ENCODE measurements at regions not wholly inside any gene's neighbourhood (a gene's known extent, or its start where the extent isn't known, plus 50 kb on each side); places are given as distances from the start of the nearest gene placed in this dataset.

GRCh38 chr2:71941726-71942525 lies 205.7 kb downstream of the CYP26B1 start:
- no peaks in the 10 kb centered on the region for H3K36me3 ChIP-seq
- no peak overlapping the region for H3K27ac ChIP-seq
- no peaks in the 10 kb centered on the region for H3K4me1 ChIP-seq
- peak in 1 of 2 donors; percentile 72 for DNase-seq
- no peak for TF ChIP-seq POLR2AphosphoS5 (IDR thresholded peaks at IDR 0.05)
- TF ChIP-seq POLR2A (IDR thresholded peaks at IDR 0.05), result no peak
- no peak for TF ChIP-seq EP300 (IDR thresholded peaks at IDR 0.05)
- TF ChIP-seq CTCF (IDR thresholded peaks at IDR 0.05), result no peak
- WGBS, 5 donors, result 82 to 89% (median 85%) methylated on average over 10 to 11 of the region's 11 CpGs
- no peak overlapping the region for H3K4me3 ChIP-seq
- peaks cover 0 to 14% (median 0%) of the 10 kb centered on the region in 3 donors for H3K27me3 ChIP-seq
- intact Hi-C loops (cut with DNase I; ENCODE audit: low total_unique reads), result no loop called here
- H3K9me3 ChIP-seq, result no peaks in the 10 kb centered on the region

- WGBS, 5 donors, result 52 to 70% (median 58%) methylated on average over 5 of the region's 5 CpGs
- Histone ChIP-seq H3K4me3 (no peak overlapping the region), H3K9me3 (no peaks in the 10 kb centered on the region), H3K27me3 (peaks cover 0 to 14% (median 0%) of the 10 kb centered on the region in 3 donors), H3K27ac (no peak overlapping the region), H3K36me3 (no peaks in the 10 kb centered on the region), H3K4me1 (no peaks in the 10 kb centered on the region)
- DNase-seq, result peak in 1 of 2 donors; percentile 2
- intact Hi-C loops (cut with DNase I; ENCODE audit: low total_unique reads), result no loop called here
- TF ChIP-seq EP300 (IDR thresholded peaks at IDR 0.05), result no peak
- no peak for TF ChIP-seq CTCF (IDR thresholded peaks at IDR 0.05)
- no peak for TF ChIP-seq POLR2A (IDR thresholded peaks at IDR 0.05)
- TF ChIP-seq POLR2AphosphoS5 (IDR thresholded peaks at IDR 0.05), result no peak
Measured at GRCh38 chr2:71940695-71941094, 207.0 kb downstream of the CYP26B1 start.

GRCh38 chr2:71939588-71940535 lies 207.8 kb downstream of the CYP26B1 start:
- Histone ChIP-seq H3K27me3 (peaks cover 0 to 16% (median 0%) of the 10 kb centered on the region in 3 donors), H3K36me3 (no peaks in the 10 kb centered on the region), H3K4me1 (no peaks in the 10 kb centered on the region), H3K9me3 (no peaks in the 10 kb centered on the region), H3K4me3 (no peak overlapping the region), H3K27ac (no peak overlapping the region)
- 73 to 88% (median 77%) methylated on average over 9 to 13 of the region's 13 CpGs for WGBS, 5 donors
- TF ChIP-seq CTCF (IDR thresholded peaks at IDR 0.05) (no peak), EP300 (IDR thresholded peaks at IDR 0.05) (no peak), POLR2AphosphoS5 (IDR thresholded peaks at IDR 0.05) (no peak), POLR2A (IDR thresholded peaks at IDR 0.05) (no peak)
- intact Hi-C loops (cut with DNase I; ENCODE audit: low total_unique reads), result no loop called here
- DNase-seq, result peak in 1 of 2 donors; percentile 28

Measured in stomach (tissue), 8 donors.